BE2C (cell line): ENCODE measurements at regions not wholly inside any gene's neighbourhood (a gene's known extent, or its start where the extent isn't known, plus 50 kb on each side); places are given as distances from the start of the nearest gene placed in this dataset.
A peak's percentile ranks its signal among the peaks of the same experiment; 100 is the strongest.

Experiments used
- DNase-seq: peaks from one replicate; pipeline ENCODE4 v3.0.0-alpha.2; 2020
- H3K27me3 ChIP-seq: fragments of 250-450 bp; sonication (Bioruptor Pico); 2 replicates; pipeline ENCODE4 v1.5.1; 2020; ENCODE audit warnings: mild to moderate bottlenecking
- H3K36me3 ChIP-seq: fragments of 250-450 bp; sonication (Bioruptor Pico); 2 replicates; pipeline ENCODE4 v1.5.1; 2020; ENCODE audit warnings: mild to moderate bottlenecking
- H3K4me1 ChIP-seq: fragments of 250-450 bp; sonication (Bioruptor Pico); 2 replicates; pipeline ENCODE4 v1.5.1; 2020
- H3K4me3 ChIP-seq: 2 replicates; pipeline ENCODE4 v1.5.1; 2011; ENCODE audit warnings: low read depth, low read length
- H3K9me3 ChIP-seq: fragments of 250-450 bp; sonication (Bioruptor Pico); 2 replicates; pipeline ENCODE4 v1.5.1; 2020
- CTCF ChIP-seq: IDR thresholded peaks from 2 replicates; pipeline ENCODE4 v1.5.1; 2012; ENCODE audit warnings: mild to moderate bottlenecking, low read depth, low read length

GRCh38 chr15:25933456-25934158 lies 70.5 kb upstream of the ATP10A start:
- Histone ChIP-seq H3K4me3 (no peak overlapping the region), H3K9me3 (no peaks in the 10 kb centered on the region), H3K4me1 (no peaks in the 10 kb centered on the region), H3K27me3 (no peaks in the 10 kb centered on the region), H3K36me3 (no peaks in the 10 kb centered on the region)
- peak; percentile 22; the same call in 1 of the 2 replicates for TF ChIP-seq CTCF
- DNase-seq, result peak; percentile 14

GRCh38 chr15:25932696-25933095 lies 69.6 kb upstream of the ATP10A start:
- no peak for DNase-seq
- no peaks in the 10 kb centered on the region for H3K36me3 ChIP-seq
- H3K4me1 ChIP-seq, result no peaks in the 10 kb centered on the region
- H3K27me3 ChIP-seq, result no peaks in the 10 kb centered on the region
- H3K9me3 ChIP-seq, result no peaks in the 10 kb centered on the region
- no peak overlapping the region for H3K4me3 ChIP-seq
- TF ChIP-seq CTCF, result no peak

- DNase-seq, result no peak
- Histone ChIP-seq H3K27me3 (no peaks in the 10 kb centered on the region), H3K9me3 (no peaks in the 10 kb centered on the region), H3K4me3 (no peak overlapping the region), H3K36me3 (no peaks in the 10 kb centered on the region), H3K4me1 (no peaks in the 10 kb centered on the region)
- TF ChIP-seq CTCF, result no peak
Measured at GRCh38 chr15:25931851-25932250, 68.7 kb upstream of the ATP10A start.

- Histone ChIP-seq H3K27me3 (no peaks in the 10 kb centered on the region), H3K36me3 (no peaks in the 10 kb centered on the region), H3K9me3 (no peaks in the 10 kb centered on the region), H3K4me1 (no peaks in the 10 kb centered on the region), H3K4me3 (no peak overlapping the region)
- no peak for DNase-seq
- no peak for TF ChIP-seq CTCF
Measured at GRCh38 chr15:25930931-25931330, 67.8 kb upstream of the ATP10A start.
